PFSK-1 (cell line): ENCODE measurements at regions not wholly inside any gene's neighbourhood (a gene's known extent, or its start where the extent isn't known, plus 50 kb on each side); places are given as distances from the start of the nearest gene placed in this dataset.

Experiments used
- POLR2AphosphoS5 ChIP-seq: IDR thresholded peaks from 2 replicates; pipeline ENCODE4 v1.6.1; 2012; ENCODE audit warnings: low read depth, mild to moderate bottlenecking, control low read depth, low read length, moderate library complexity
- REST ChIP-seq, 2 experiments: IDR thresholded peaks; 2 replicates each; pipeline versions ENCODE4 v1.6.1 to v1.8.0; 2011 to 2012; ENCODE audit warnings: low read depth in 2 of 2, low read length in 2 of 2, control low read depth in 1 of 2, inconsistent platforms in 1 of 2, mild to moderate bottlenecking in 1 of 2, moderate library complexity in 1 of 2; ENCODE audit not compliant: insufficient read depth in 1 of 2

GRCh38 chr3:14652-15051 is 181.9 kb upstream of the CHL1 start:
- TF ChIP-seq POLR2AphosphoS5 (no peak), REST (IDR thresholded peaks at IDR 0.05; ENCODE audit: insufficient read depth in 1 of 2, low read depth in 2 of 2, low read length in 2 of 2) (no peak)
